Large intestine (tissue), 3 donors: ENCODE measurements at regions not wholly inside any gene's neighbourhood (a gene's known extent, or its start where the extent isn't known, plus 50 kb on each side); places are given as distances from the start of the nearest gene placed in this dataset.

Source experiments
- DNase-seq, 2 donors: peaks; one replicate each; pipeline versions ENCODE4 v3.0.0 to v3.0.0-alpha.2; 2013
- H3K27ac ChIP-seq: one replicate; pipeline ENCODE4 v1.5.1; 2013; ENCODE audit warnings: low read length
- H3K27me3 ChIP-seq: 2 replicates; pipeline ENCODE4 v1.6.1; 2013; ENCODE audit warnings: low read length; ENCODE audit not compliant: control insufficient read depth, insufficient read depth
- H3K36me3 ChIP-seq: 2 replicates; pipeline ENCODE4 v1.6.1; 2013; ENCODE audit warnings: low read length; ENCODE audit not compliant: control insufficient read depth, insufficient read depth
- H3K4me1 ChIP-seq: one replicate; pipeline ENCODE4 v1.6.1; 2013; ENCODE audit warnings: low read length; ENCODE audit not compliant: control insufficient read depth, insufficient read depth
- H3K4me3 ChIP-seq: one replicate; pipeline ENCODE4 v1.5.1; 2013; ENCODE audit warnings: low read length
- H3K9me3 ChIP-seq: one replicate; pipeline ENCODE4 v1.6.1; 2013; ENCODE audit warnings: mild to moderate bottlenecking, low read depth, low read length, moderate library complexity; ENCODE audit not compliant: control insufficient read depth
- WGBS: methylation state at CpG from one replicate; pipeline ENCODE4 v1.1.5; 2013; ENCODE audit warnings: low lambda C conversion rate; ENCODE audit not compliant: insufficient coverage; 5-methylcytosine and 5-hydroxymethylcytosine counted together

GRCh38 chr2:2812648-2813047 lies 481.6 kb upstream of the MYT1L start:
- WGBS = no CpG with 5 or more reads among the region's 2 CpGs
- no peak for DNase-seq
- no peaks in the 10 kb centered on the region for H3K36me3 ChIP-seq
- H3K4me1 ChIP-seq = no peaks in the 10 kb centered on the region
- H3K4me3 ChIP-seq = no peak overlapping the region
- H3K27ac ChIP-seq = no peak overlapping the region
- H3K9me3 ChIP-seq = no peaks in the 10 kb centered on the region
- no peaks in the 10 kb centered on the region for H3K27me3 ChIP-seq

- H3K9me3 ChIP-seq = no peaks in the 10 kb centered on the region
- DNase-seq = no peak
- WGBS = no CpG with 5 or more reads among the region's 3 CpGs
- no peaks in the 10 kb centered on the region for H3K4me1 ChIP-seq
- no peak overlapping the region for H3K27ac ChIP-seq
- no peaks in the 10 kb centered on the region for H3K27me3 ChIP-seq
- no peak overlapping the region for H3K4me3 ChIP-seq
- H3K36me3 ChIP-seq = no peaks in the 10 kb centered on the region
These were observed 481.0 kb upstream of the MYT1L start for GRCh38 chr2:2812117-2812516.

- H3K36me3 ChIP-seq = no peaks in the 10 kb centered on the region
- H3K4me1 ChIP-seq = no peaks in the 10 kb centered on the region
- no CpG with 5 or more reads among the region's 6 CpGs for whole genome bisulfite sequencing
- H3K27ac ChIP-seq = no peak overlapping the region
- H3K9me3 ChIP-seq = no peaks in the 10 kb centered on the region
- DNase-seq = no peak
- no peaks in the 10 kb centered on the region for H3K27me3 ChIP-seq
- H3K4me3 ChIP-seq = no peak overlapping the region
These were observed 479.4 kb upstream of the MYT1L start for GRCh38 chr2:2810504-2810903.

- Histone ChIP-seq H3K4me3 (no peak overlapping the region), H3K36me3 (no peaks in the 10 kb centered on the region), H3K27ac (no peak overlapping the region), H3K9me3 (no peaks in the 10 kb centered on the region), H3K27me3 (no peaks in the 10 kb centered on the region), H3K4me1 (no peaks in the 10 kb centered on the region)
- no CpG with 5 or more reads among the region's 7 CpGs for WGBS
- DNase-seq = no peak
These were observed 478.7 kb upstream of the MYT1L start for GRCh38 chr2:2809771-2810170.

- Histone ChIP-seq H3K4me1 (no peaks in the 10 kb centered on the region), H3K9me3 (no peaks in the 10 kb centered on the region), H3K27ac (no peak overlapping the region), H3K36me3 (no peaks in the 10 kb centered on the region), H3K27me3 (no peaks in the 10 kb centered on the region), H3K4me3 (no peak overlapping the region)
- no CpG with 5 or more reads among the region's 7 CpGs for WGBS
- no peak for DNase-seq
These were observed 477.5 kb upstream of the MYT1L start for GRCh38 chr2:2808551-2809058.

- Histone ChIP-seq H3K4me1 (no peaks in the 10 kb centered on the region), H3K27ac (no peak overlapping the region), H3K27me3 (no peaks in the 10 kb centered on the region), H3K36me3 (no peaks in the 10 kb centered on the region), H3K4me3 (no peak overlapping the region), H3K9me3 (no peaks in the 10 kb centered on the region)
- DNase-seq = no peak
- no CpG with 5 or more reads among the region's 7 CpGs for WGBS
These were observed 475.6 kb upstream of the MYT1L start for GRCh38 chr2:2806711-2807110.

GRCh38 chr2:2805263-2805662 lies 474.2 kb upstream of the MYT1L start:
- H3K4me1 ChIP-seq = no peaks in the 10 kb centered on the region
- no peak for DNase-seq
- no peaks in the 10 kb centered on the region for H3K27me3 ChIP-seq
- no peak overlapping the region for H3K27ac ChIP-seq
- no peaks in the 10 kb centered on the region for H3K36me3 ChIP-seq
- WGBS = 80% methylated on average over 1 of the region's 5 CpGs
- no peaks in the 10 kb centered on the region for H3K9me3 ChIP-seq
- H3K4me3 ChIP-seq = no peak overlapping the region

GRCh38 chr2:2804528-2804927 lies 473.5 kb upstream of the MYT1L start:
- DNase-seq = no peak
- WGBS = no CpG with 5 or more reads among the region's 15 CpGs
- no peaks in the 10 kb centered on the region for H3K27me3 ChIP-seq

GRCh38 chr2:2801458-2801857 lies 470.4 kb upstream of the MYT1L start:
- no CpG with 5 or more reads among the region's 3 CpGs for WGBS
- no peaks in the 10 kb centered on the region for H3K4me1 ChIP-seq
- no peak overlapping the region for H3K27ac ChIP-seq
- H3K4me3 ChIP-seq = no peak overlapping the region
- no peaks in the 10 kb centered on the region for H3K36me3 ChIP-seq
- no peak for DNase-seq
- H3K9me3 ChIP-seq = no peaks in the 10 kb centered on the region
- H3K27me3 ChIP-seq = no peaks in the 10 kb centered on the region

More at GRCh38 chr2:2804528-2804927, 473.5 kb upstream of the MYT1L start:
- H3K9me3 ChIP-seq = no peaks in the 10 kb centered on the region
- no peaks in the 10 kb centered on the region for H3K36me3 ChIP-seq
- no peaks in the 10 kb centered on the region for H3K4me1 ChIP-seq
- H3K4me3 ChIP-seq = no peak overlapping the region
- no peak overlapping the region for H3K27ac ChIP-seq

GRCh38 chr2:2800697-2801096 lies 469.6 kb upstream of the MYT1L start:
- no peak overlapping the region for H3K4me3 ChIP-seq
- no CpG with 5 or more reads among the region's 3 CpGs for WGBS

GRCh38 chr2:2800001-2800400 lies 468.9 kb upstream of the MYT1L start:
- no CpG with 5 or more reads among the region's 1 CpG for WGBS

More at GRCh38 chr2:2800697-2801096, 469.6 kb upstream of the MYT1L start:
- no peak for DNase-seq
- no peaks in the 10 kb centered on the region for H3K27me3 ChIP-seq
- no peaks in the 10 kb centered on the region for H3K4me1 ChIP-seq
- H3K27ac ChIP-seq = no peak overlapping the region
- H3K36me3 ChIP-seq = no peaks in the 10 kb centered on the region
- H3K9me3 ChIP-seq = peaks cover 1% of the 10 kb centered on the region

More at GRCh38 chr2:2800001-2800400, 468.9 kb upstream of the MYT1L start:
- H3K27me3 ChIP-seq = no peaks in the 10 kb centered on the region
- H3K27ac ChIP-seq = no peak overlapping the region
- DNase-seq = no peak
- H3K36me3 ChIP-seq = no peaks in the 10 kb centered on the region
- H3K9me3 ChIP-seq = peaks cover 4% of the 10 kb centered on the region
- H3K4me3 ChIP-seq = no peak overlapping the region
- H3K4me1 ChIP-seq = no peaks in the 10 kb centered on the region
